ENCODE measurements at regions not wholly inside any gene's neighbourhood (a gene's known extent, or its start where the extent isn't known, plus 50 kb on each side); places are given as distances from the start of the nearest gene placed in this dataset.

DNA sequence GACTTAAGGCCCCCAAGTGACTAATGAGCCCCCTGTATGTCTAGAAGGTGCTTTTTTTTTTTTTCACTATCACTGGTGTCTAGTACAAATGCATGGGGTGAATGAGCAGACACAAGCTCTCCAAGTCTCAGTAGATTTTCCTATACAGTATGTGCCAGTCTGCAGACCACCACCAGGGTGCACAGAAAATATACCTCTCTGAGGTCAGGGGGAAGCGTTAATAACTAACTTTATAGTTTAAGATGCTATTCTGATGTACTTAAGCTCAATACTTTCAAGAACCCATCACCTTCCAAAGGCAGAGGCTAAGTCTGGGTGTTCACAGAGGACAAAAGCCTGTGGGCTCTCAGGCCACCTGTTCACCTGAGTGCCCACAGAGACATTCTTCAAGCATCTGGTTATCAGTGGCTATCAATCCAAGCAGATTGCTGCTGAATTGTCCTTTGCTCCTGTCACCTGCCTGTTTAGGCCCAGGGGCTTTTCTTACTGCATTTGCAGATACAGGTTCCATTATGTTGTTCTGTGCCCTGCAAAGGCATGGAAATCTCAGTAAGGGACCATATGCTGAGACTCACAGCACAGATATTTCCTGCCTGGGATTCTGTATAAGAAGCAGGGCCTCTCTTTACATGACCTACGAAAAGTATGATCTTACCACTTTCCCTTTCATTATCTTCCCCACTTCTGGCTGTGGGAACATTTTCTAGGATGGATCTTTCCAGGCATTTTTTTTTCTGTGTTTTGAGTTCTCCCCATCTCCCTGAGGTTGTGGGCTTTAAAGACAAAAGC lies 534.6 kb downstream of the TNS1 start:
- DNase-seq, result no peak

DNA sequence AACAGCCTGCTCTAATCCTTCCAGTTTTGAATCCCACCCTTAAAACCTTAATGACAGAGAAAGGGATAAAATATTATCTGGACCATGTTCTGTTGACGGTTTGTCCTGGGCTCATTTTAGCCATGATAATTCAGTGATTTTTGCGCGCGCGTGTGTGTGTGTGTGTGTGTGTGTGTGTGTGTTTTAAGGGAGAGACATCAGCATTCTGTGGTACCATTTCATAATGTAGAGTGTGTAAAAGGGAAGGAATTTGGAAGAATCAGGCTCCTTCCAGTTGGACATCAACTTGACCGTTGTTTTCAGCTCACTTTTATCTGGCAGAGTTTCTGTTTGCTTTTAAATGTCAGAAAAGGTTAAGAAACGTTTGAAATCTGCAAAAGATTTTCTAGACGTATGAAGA lies 535.5 kb downstream of the TNS1 start:
- DNase-seq, result no peak

GRCh38 chr2:217466805-217467204 lies 536.0 kb downstream of the TNS1 start:
- DNase-seq, result no peak

- no peak for DNase-seq
Observed at GRCh38 chr2:217466104-217466503, 536.7 kb downstream of the TNS1 start.

GRCh38 chr2:217465100-217465499 lies 537.7 kb downstream of the TNS1 start:
- DNase-seq, result no peak

- DNase-seq, result no peak
Observed at GRCh38 chr2:217463402-217464075, 539.3 kb downstream of the TNS1 start.

DNA sequence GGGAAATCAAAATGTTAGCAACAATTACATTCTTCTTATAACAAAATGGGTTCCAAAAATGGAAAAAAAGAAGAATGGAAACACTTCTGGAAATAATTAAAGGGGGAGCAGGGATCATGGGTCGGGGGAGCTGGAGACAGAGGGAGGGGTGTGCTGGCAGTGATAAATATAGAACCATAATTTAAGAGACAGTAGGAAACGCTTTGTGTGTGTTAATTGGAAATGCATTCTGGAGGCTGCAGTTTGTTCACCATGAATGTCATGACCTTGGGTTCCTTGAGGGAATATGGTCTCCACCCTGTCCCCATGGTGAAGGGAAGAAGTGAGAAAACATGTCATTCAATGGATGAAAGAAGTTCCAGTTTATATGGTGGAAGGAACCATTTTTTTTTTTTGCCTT lies 540.7 kb downstream of the TNS1 start:
- DNase-seq, result no peak

GRCh38 chr2:217461674-217462073 lies 541.1 kb downstream of the TNS1 start:
- no peak for DNase-seq

- no peak for DNase-seq
Observed at GRCh38 chr2:217459680-217460405, 543.0 kb downstream of the TNS1 start.

DNA sequence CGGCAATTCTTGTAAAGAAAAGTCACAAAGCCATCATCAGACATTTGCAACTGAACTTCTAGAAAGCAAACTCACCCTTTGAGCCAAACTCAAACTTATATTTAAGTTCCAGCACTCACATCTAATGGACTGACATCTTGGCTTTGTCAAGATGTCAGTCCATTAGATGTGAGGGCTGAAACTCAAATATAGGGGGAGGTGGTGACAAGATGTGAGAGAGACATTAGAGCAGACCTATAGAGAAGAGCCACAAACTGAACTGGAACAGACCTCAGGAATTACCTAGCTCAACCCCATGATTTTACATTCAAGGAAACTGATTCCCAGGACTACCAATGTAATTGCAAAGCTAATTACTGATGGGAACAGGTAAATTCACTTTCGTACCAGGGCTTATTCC lies 543.8 kb downstream of the TNS1 start:
- no peak for DNase-seq

DNA sequence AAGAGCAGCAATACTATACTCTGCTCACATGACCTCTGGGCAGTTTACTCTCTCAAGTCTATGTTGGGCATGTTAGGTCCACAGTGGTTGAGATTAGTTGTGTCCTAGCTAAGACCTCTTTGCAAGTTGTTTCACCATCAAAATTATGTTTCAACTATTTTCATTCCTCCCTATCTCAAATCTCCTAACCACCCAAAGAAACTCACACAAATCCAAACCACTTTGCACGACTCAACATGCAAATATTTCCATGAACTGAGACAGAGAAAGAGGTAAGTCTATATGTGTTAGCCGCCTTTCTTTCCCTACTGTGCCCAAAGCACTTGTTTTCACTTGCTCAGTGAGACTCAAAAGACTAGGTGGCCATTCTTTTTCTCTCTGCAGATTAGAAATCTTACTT lies 546.8 kb downstream of the TNS1 start:
- DNase-seq, result no peak

DNA sequence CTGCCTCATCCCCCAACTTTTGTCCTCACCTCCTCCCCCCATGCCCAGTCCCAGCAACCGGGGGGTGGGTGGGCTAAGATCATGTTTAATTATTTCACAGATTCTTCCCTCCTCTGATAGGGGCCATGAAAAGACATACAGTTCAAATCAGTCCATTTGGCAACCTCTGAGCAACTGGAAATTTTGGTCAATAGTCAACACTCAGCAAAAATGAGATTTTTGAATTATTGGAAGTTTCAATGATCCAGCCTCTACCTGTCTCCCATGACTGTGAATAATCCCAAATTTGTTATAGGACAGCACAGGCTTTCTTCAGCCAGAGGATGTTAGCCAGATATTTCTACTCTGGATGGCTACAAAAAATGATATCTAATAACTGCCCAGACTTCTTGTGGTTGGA lies 549.9 kb downstream of the TNS1 start:
- no peak for DNase-seq

DNA sequence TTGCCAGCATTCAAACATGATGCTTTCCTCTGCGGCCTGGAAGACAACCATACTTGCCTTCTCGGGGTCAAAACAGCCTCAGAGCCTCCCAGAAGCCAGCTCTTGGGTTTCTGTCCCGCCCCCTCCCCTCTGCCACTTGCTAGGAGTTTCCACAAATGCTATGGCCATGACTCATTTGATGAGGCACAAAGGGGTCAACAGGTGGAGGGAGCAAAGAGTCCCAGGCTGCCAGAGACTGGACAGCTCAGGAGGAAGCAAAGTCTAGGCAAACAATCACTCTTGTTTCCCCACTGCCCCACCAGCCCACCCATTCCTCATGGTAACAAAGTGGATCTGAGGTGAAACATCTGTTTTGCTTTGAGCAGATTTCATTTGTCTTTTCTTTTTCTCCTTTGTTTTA lies 551.1 kb downstream of the TNS1 start:
- DNase-seq, result no peak

- DNase-seq, result no peak
Observed at GRCh38 chr2:217449444-217449843, 553.4 kb downstream of the TNS1 start.

GRCh38 chr2:217448860-217449259 lies 553.9 kb downstream of the TNS1 start:
- no peak for DNase-seq

DNA sequence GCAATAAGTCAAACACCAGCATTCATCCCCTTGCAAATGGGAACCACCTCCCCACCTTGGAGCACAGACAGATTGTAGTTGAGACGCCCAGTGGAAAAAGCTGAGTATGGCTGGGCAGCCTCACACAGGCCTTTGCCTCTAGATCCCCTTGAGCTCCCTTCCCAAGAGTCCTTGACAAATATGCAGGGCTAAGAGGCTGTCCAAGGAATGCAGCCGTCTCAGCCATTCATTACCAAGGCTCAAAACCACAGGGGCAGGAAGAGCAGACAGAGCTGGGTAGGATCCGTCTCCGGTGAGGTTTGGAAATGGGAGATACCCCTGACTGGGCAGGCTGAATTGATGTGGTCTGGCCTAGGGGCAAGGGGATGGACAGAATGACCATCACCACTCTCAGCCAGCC lies 557.1 kb downstream of the TNS1 start:
- no peak for DNase-seq

GRCh38 chr2:217444932-217445331 lies 557.9 kb downstream of the TNS1 start:
- DNase-seq, result no peak

- DNase-seq, result no peak
Observed at GRCh38 chr2:217444509-217444908, 558.3 kb downstream of the TNS1 start.

DNA sequence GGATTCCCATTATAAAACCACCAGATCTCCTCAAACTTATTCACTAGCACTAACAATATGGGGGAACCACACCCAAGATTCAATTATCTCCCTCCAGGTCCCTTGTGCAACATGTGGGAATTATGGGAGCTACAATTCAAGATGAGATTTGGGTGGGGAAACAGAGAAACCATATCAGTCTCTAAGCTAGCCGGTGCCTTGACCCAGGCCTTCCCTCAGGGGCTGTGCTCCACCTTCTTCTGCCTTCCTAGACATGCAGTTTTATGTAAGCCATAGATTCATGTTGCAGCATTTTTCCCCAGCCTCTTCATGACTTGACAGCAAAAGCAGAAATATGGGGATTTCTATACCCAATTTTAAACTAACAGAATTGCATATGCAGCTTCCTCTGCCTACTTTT lies 559.2 kb downstream of the TNS1 start:
- no peak for DNase-seq

DNA sequence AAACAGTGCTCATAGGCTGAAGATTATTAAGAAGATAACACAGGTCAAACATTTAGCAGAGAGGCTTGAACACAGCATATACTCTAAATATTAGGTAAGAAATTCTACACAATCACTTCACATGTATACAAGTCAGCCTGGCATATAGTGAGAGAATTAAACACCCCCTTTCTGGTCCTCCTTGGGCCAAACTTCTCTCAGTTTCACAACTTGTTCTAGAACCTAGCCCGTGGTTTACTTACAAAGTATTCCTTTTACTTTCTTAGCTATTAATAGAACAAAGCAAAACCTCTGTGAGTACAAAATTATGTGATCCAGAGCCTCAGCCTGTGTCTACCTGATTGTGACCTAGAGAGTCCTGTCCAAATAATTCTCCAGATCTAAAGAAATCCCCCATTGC lies 562.8 kb downstream of the TNS1 start:
- DNase-seq, result no peak

- no peak for DNase-seq
Observed at GRCh38 chr2:217438821-217439220, 564.0 kb downstream of the TNS1 start.

DNA sequence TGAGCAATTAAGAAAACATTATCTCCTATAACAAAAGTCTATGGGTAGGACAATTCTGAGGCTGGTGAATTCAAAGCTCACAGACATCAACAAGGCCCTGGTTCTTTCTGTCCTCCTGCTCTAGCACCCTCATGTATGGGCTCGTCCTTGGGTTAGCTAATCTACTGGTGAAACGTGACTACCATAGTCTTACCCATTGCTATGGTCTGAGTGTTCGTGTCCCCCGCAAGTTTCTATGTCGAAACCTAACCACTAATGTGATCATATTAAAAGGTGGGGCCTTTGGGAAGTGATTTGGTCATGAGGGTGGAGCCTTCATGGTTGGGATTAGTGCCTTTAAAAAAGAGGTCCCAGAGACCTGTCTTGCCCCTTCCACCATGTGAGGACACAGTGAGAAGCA lies 564.7 kb downstream of the TNS1 start:
- DNase-seq, result no peak

GRCh38 chr2:217437290-217437870 lies 565.4 kb downstream of the TNS1 start:
- no peak for DNase-seq

- DNase-seq, result no peak
Observed at GRCh38 chr2:217436386-217436785, 566.4 kb downstream of the TNS1 start.

Data from NCI-H1436 treated with DMSO at 0.1 percent for 48 hours (cell line).